NCI-H2107 treated with DMSO at 0.1 percent for 48 hours (cell line): ENCODE measurements at regions not wholly inside any gene's neighbourhood (a gene's known extent, or its start where the extent isn't known, plus 50 kb on each side); places are given as distances from the start of the nearest gene placed in this dataset.
A peak's percentile ranks its signal among the peaks of the same experiment; 100 is the strongest.

ENCODE experiments used
- DNase-seq: peaks from one replicate; lab custom pipeline; 2025; ENCODE audit not compliant: unreplicated experiment; lab: John Stamatoyannopoulos, UW

- DNase-seq: no peak
Measured at GRCh38 chr10:60666221-60666620, 112.1 kb upstream of the CDK1 start.

DNA sequence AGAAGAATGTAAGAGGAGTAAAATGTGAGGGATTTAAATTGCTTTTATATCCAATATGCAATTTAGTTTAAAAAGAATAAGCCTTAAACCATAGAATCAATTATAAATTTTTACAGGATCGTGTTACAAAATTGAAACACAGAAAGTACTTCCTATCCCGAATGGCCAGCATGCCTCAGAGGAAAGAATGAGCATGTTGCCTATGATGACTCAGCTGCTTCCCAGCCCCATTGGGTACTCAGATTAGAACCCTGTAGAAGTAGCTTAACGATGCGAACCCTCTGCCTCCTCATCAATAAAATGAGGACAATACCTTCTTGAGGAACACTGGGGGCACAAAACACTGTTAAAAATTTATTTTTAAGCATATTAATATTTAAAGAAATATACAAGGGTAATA lies 113.4 kb upstream of the CDK1 start:
- DNase-seq: no peak

DNA sequence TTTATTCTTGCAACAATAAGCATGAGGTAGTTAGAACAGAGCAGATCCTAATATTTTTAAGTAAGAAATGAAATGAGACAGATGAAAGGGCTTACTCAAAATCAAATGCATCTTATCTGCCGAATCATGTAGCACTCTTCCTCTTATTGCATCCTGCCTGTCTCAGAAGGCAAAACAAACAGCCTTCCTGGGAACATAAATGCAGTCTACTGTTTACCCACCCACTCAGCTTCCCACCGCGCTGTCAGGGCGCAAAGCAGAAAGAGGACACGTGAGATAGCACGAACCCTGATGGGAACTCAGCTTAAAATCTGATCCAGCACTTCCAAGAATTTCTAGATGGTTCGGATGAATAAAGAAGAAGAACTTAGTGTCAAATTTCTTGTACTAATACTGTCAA lies 114.4 kb upstream of the CDK1 start:
- DNase-seq: peak; percentile 25

DNA sequence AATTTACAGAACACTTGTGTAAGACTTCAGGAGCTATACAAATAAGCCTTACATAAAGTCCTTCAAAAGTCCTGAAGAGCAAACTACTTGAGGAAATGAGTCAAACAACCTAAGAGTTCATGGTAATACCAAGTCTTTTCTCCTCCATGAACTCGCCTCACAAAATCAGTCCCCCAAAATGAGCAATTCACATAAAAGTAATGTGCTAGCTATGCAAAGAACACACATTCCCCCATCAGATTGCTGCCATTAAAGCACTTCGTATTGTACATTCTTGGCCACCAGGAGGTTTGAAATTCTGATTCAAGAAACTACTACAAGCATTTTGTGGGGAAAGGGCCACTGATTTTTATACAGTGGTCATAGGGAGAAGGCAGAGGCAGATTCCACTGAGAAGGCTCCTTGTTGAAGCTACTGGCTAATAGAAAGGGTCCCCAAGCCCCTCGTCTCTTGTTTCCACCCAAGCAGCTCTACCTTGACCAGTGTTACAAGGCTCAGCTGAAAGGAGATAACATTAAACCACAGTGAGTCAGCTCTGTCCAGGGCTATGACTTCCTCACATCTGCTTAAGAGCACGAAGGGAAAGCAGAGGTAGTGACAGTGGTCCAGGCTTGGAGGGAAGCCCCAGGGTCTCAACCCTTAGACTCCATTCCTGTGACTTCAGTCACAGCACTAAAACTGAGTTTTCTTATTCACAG lies 115.2 kb upstream of the CDK1 start:
- DNase-seq: no peak

GRCh38 chr10:60661637-60662036 lies 116.6 kb upstream of the CDK1 start:
- no peak for DNase-seq

- DNase-seq: no peak
Measured at GRCh38 chr10:60660625-60661024, 117.7 kb upstream of the CDK1 start.

DNA sequence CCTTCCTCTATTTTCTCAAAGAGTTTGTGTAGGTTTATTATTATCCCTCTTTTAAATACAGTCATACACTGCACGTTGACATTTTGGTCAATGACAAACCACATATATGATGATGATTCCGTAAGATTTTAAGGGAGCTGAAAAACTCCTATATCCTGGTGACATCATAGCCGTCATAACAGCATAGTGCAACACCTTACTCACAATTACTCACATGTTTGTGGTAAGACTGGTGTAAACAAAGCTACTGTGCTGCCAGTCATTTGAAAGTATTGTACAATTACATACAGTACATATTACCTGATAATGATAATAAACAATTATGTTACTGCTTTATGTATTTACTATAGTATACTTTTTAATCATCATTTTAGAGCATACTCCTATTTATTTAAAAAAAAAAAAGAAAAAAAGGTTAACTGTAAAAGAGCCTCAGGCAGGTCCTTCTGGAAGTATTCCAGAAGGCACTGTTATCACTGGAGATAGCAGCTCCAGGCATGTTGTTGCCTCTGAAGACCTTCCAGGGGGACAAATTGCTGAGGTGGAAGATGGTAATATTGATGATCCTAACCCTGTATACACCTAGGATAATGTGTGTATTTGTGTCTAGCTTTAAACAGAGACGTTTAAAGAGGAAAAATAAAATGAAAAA lies 123.3 kb upstream of the CDK1 start:
- no peak for DNase-seq

- no peak for DNase-seq
Measured at GRCh38 chr10:60652628-60653027, 125.7 kb upstream of the CDK1 start.

GRCh38 chr10:60650378-60650800 lies 127.9 kb upstream of the CDK1 start:
- no peak for DNase-seq

- DNase-seq: no peak
Measured at GRCh38 chr10:60649485-60650377, 128.5 kb upstream of the CDK1 start.

DNA sequence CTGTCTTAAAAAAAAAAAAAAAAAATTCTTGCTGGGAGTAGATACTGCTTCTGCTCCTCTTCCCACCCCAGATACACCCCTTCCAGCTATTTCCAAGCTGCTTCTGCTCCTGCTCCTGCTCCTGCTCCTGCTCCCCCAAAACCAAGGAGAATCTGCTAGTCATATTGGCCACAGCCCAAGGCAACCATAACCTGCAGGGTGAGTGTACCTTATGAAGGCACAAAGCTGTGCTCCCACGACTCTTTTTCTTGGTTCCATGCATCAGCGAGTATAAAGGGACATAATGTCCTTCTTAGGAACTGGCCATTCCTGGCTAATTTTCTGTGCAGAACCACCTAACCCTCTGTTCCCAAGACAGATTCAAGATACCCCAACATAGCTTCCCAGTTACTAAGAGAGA lies 129.5 kb upstream of the CDK1 start:
- no peak for DNase-seq

GRCh38 chr10:60646966-60647796 lies 131.1 kb upstream of the CDK1 start:
- DNase-seq: no peak

- DNase-seq: no peak
Measured at GRCh38 chr10:60645980-60646379, 132.3 kb upstream of the CDK1 start.

DNA sequence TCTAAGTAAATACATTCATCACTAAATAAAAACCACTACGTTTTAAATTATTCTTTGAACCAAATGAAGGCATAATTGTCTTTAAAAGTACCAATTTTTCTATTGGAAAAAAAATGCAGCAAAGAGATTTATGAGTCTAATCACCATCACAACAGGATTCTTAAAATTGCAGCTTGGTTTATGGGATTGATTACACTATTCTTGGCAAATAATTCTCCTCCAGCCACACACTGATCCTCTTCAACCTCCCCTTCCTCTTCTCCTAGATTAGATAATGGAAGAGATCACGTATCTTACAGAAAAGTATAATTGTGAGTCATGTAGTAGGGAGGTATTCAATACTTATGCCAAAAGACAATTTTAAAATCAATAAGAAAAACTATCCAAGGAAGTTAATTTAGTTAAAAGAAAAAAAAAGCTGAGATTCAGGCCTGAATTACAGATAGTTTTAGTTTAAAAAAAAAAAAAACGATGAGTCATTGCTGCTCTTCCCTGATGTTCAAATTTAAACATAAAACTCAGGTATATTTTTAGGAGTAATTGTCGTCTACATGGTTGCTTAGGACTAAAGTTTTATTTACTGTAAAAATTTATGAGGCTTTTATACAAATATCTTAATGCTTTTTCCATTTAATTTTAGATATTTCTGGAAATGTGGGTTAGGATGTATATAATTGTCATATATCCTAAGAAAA lies 133.7 kb upstream of the CDK1 start:
- DNase-seq: no peak

DNA sequence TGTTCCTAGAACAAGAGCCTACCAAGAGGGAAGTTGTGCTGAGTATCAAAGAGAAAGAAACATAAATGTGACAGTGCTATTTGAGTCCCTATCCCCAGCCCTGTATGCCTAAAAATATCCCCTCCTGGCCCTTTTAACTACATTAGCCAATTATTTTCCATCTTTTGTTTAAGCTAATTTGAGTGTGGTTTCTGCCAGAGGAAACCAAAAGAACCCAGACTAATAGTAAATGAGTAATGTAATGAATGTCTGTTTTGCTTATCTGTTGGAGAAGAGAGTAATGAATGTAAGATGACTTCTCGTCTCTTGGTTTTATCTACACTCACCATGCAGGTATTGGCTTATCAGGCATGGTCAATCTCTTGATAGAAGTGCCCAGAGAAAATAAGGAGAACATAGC lies 134.4 kb upstream of the CDK1 start:
- no peak for DNase-seq

DNA sequence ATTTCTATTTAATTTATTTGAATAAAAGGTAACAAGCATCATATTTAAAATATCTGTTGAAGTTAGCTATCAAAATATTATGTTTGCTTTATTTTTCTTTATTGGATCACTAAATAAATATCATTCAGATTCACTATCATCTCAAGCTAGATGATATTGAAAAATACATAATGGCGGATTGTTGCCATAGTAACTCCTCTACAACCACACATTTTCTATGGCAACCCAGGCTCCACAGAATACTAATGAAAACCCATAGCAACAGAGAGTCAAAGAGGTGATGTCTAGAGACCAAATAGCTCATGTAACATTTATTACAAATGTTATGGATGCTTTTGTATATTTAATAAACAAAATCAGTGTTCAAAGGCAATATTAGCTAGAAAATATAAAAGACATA lies 148.9 kb upstream of the CDK1 start:
- no peak for DNase-seq

GRCh38 chr10:60627778-60628748 lies 150.2 kb upstream of the CDK1 start:
- DNase-seq: no peak

- DNase-seq: no peak
Measured at GRCh38 chr10:60626037-60626436, 152.2 kb upstream of the CDK1 start.

DNA sequence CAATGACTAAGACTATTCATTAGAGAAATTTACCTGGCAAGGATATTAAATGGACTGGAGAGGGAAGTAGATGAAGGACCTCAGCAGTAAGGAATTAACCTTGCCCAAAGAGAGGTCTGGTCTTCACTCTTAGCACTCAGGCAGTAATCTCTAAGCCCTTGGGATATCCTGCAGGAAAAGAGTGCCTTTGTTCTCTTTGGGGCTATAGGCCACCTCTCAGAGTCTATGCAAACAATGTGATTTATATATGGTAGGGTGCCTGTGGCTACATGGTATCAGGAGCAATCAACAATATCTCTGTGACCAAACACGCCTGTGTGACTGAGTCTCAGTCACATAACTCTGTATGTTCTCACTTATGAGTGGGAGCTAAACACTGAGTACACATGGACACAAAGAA lies 154.7 kb upstream of the CDK1 start:
- no peak for DNase-seq
